Loucy (cell line): ENCODE measurements at regions not wholly inside any gene's neighbourhood (a gene's known extent, or its start where the extent isn't known, plus 50 kb on each side); places are given as distances from the start of the nearest gene placed in this dataset.

Source experiments
- H2AFZ ChIP-seq: fragments of 200-600 bp; sonication (generic); 2 replicates; pipeline ENCODE4 v1.6.0; 2016; ENCODE audit warnings: antibody characterized with exemption, mild to moderate bottlenecking, low read length, moderate library complexity
- H3F3A ChIP-seq: fragments of 200-600 bp; 2 replicates; pipeline ENCODE4 v1.6.0; 2016; ENCODE audit warnings: antibody characterized with exemption, low read depth, mild to moderate bottlenecking
- H3K27me3 ChIP-seq: fragments of 200-600 bp; sonication (generic); 2 replicates; pipeline ENCODE4 v1.6.1; 2014; ENCODE audit warnings: low read length, mild to moderate bottlenecking; ENCODE audit not compliant: insufficient read depth, poor library complexity, severe bottlenecking
- H3K36me3 ChIP-seq: fragments of 200-600 bp; sonication (generic); 2 replicates; pipeline ENCODE4 v1.6.1; 2016; ENCODE audit warnings: low read length; ENCODE audit not compliant: insufficient read depth
- H3K4me1 ChIP-seq: fragments of 200-600 bp; sonication (generic); 2 replicates; pipeline ENCODE4 v1.5.1; 2014; ENCODE audit warnings: low read length, mild to moderate bottlenecking; ENCODE audit not compliant: insufficient read depth, poor library complexity, severe bottlenecking
- H3K4me2 ChIP-seq: fragments of 200-600 bp; sonication (generic); 2 replicates; pipeline ENCODE4 v1.6.0; 2014; ENCODE audit warnings: antibody characterized with exemption, low read length, low read depth, mild to moderate bottlenecking; ENCODE audit not compliant: poor library complexity, severe bottlenecking
- H3K4me3 ChIP-seq: fragments of 200-600 bp; sonication (generic); 2 replicates; pipeline ENCODE4 v1.5.1; 2014; ENCODE audit warnings: low read length, mild to moderate bottlenecking, mixed read lengths; ENCODE audit not compliant: poor library complexity, severe bottlenecking
- H3K79me2 ChIP-seq: fragments of 200-600 bp; sonication (generic); 2 replicates; pipeline ENCODE4 v1.6.1; 2014; ENCODE audit warnings: low read length; ENCODE audit not compliant: insufficient read depth
- H3K9ac ChIP-seq: fragments of 200-600 bp; sonication (generic); 2 replicates; pipeline ENCODE4 v1.6.0; 2014; ENCODE audit warnings: mild to moderate bottlenecking, low read depth, low read length, moderate library complexity; ENCODE audit not compliant: poor library complexity, severe bottlenecking
- H3K9me2 ChIP-seq: fragments of 200-600 bp; sonication (generic); replicated peaks from 2 replicates; pipeline ENCODE4 v1.6.1; 2016; ENCODE audit warnings: low read depth, low read length, mixed read lengths
- H3K9me3 ChIP-seq: fragments of 200-600 bp; sonication (generic); 2 replicates; pipeline ENCODE4 v1.6.1; 2014; ENCODE audit warnings: mild to moderate bottlenecking, antibody characterized with exemption, low read length, low read depth; ENCODE audit not compliant: insufficient read depth
- H4K20me1 ChIP-seq: fragments of 200-600 bp; sonication (generic); 2 replicates; pipeline ENCODE4 v1.6.0; 2014; ENCODE audit warnings: antibody characterized with exemption, low read length, mild to moderate bottlenecking; ENCODE audit not compliant: insufficient read depth, poor library complexity, severe bottlenecking
- EZH2phosphoT487 ChIP-seq: fragments of 200-600 bp; IDR thresholded peaks from 2 replicates; pipeline ENCODE4 v1.6.1; 2018; ENCODE audit warnings: antibody characterized with exemption, mild to moderate bottlenecking, moderate library complexity, borderline replicate concordance
- TF ChIP-seq, protein P1 (sequence below): fragments of 200-600 bp; sonication (generic); conservative IDR thresholded peaks from 2 replicates; pipeline ENCODE4 v1.5.1; 2014; ENCODE audit warnings: mild to moderate bottlenecking, antibody characterized with exemption, low read length

GRCh38 chr14:27267876-27268275, 670.0 kb upstream of the NOVA1 start:
- H3K79me2 ChIP-seq: no peaks in the 10 kb centered on the region
- no peaks in the 10 kb centered on the region for H3K27me3 ChIP-seq
- H2AFZ ChIP-seq: no peak overlapping the region
- no peaks in the 10 kb centered on the region for H3K36me3 ChIP-seq
- no peak overlapping the region for H3K9ac ChIP-seq
- no peak overlapping the region for H3K4me3 ChIP-seq
- no peaks in the 10 kb centered on the region for H3K9me2 ChIP-seq
- no peak overlapping the region for H3K4me2 ChIP-seq
- no peaks in the 10 kb centered on the region for H4K20me1 ChIP-seq
- no peaks in the 10 kb centered on the region for H3K4me1 ChIP-seq
- no peaks in the 10 kb centered on the region for H3F3A ChIP-seq
- H3K9me3 ChIP-seq: no peaks in the 10 kb centered on the region
- TF ChIP-seq, protein P1, sequence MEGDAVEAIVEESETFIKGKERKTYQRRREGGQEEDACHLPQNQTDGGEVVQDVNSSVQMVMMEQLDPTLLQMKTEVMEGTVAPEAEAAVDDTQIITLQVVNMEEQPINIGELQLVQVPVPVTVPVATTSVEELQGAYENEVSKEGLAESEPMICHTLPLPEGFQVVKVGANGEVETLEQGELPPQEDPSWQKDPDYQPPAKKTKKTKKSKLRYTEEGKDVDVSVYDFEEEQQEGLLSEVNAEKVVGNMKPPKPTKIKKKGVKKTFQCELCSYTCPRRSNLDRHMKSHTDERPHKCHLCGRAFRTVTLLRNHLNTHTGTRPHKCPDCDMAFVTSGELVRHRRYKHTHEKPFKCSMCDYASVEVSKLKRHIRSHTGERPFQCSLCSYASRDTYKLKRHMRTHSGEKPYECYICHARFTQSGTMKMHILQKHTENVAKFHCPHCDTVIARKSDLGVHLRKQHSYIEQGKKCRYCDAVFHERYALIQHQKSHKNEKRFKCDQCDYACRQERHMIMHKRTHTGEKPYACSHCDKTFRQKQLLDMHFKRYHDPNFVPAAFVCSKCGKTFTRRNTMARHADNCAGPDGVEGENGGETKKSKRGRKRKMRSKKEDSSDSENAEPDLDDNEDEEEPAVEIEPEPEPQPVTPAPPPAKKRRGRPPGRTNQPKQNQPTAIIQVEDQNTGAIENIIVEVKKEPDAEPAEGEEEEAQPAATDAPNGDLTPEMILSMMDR: no peak
- no peak for TF ChIP-seq EZH2phosphoT487

DNA sequence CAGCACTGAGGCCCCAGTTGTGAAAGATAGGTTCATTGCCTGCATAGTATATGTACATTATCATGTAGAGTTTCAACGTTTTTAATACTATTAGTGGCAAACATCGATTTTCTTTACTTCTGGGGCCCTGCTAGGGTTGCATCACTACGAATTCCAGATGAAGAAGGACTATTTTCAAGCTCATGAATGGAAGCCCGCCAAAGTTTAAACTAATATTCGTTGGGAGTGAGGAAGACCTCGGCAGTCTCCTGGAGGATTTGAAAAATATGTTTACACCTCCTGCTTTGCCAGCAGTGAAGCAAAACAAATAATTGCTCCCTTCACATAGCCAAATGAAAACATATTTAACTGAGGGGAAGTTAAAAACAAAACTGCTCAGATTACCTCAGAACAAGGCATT, 672.9 kb upstream of the NOVA1 start:
- no peaks in the 10 kb centered on the region for H3K79me2 ChIP-seq
- H3K4me1 ChIP-seq: no peaks in the 10 kb centered on the region
- H3K9me2 ChIP-seq: no peaks in the 10 kb centered on the region
- H2AFZ ChIP-seq: no peak overlapping the region
- H3K4me3 ChIP-seq: no peak overlapping the region
- H3K27me3 ChIP-seq: no peaks in the 10 kb centered on the region
- TF ChIP-seq, protein P1: no peak
- no peak for TF ChIP-seq EZH2phosphoT487
- no peak overlapping the region for H3K9ac ChIP-seq
- no peak overlapping the region for H3K4me2 ChIP-seq
- no peaks in the 10 kb centered on the region for H3K36me3 ChIP-seq
- H3F3A ChIP-seq: no peaks in the 10 kb centered on the region
- no peaks in the 10 kb centered on the region for H4K20me1 ChIP-seq
- no peaks in the 10 kb centered on the region for H3K9me3 ChIP-seq

- Histone ChIP-seq H4K20me1 (no peaks in the 10 kb centered on the region), H3K9ac (no peak overlapping the region), H3K27me3 (no peaks in the 10 kb centered on the region), H3K4me3 (no peak overlapping the region), H3K9me3 (no peaks in the 10 kb centered on the region), H3K4me2 (no peak overlapping the region), H3K9me2 (no peaks in the 10 kb centered on the region), H3K4me1 (no peaks in the 10 kb centered on the region), H2AFZ (no peak overlapping the region), H3F3A (no peaks in the 10 kb centered on the region), H3K36me3 (no peaks in the 10 kb centered on the region), H3K79me2 (no peaks in the 10 kb centered on the region)
- no peak for TF ChIP-seq EZH2phosphoT487
- TF ChIP-seq, protein P1: no peak
Measured at GRCh38 chr14:27278341-27278740, 680.5 kb upstream of the NOVA1 start.
